ENCODE measurements at regions not wholly inside any gene's neighbourhood (a gene's known extent, or its start where the extent isn't known, plus 50 kb on each side); places are given as distances from the start of the nearest gene placed in this dataset.

DNA sequence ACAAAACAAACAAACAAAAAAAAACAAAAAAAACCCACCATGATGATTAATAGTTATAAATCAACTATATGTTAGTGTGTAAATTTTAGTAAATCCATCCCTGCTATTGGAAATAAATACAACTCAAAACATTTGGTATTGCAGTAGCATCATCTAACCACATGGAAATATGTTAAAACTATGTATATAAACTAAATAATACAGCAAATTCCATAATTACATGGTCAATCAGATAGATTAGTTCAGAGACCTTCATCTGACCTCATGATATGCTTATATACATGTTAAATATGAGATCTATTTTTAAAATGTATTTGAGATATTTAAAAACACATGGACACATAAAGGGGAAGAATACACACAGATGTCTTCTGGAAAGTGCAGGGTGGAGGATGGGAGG, 384.2 kb downstream of the TMX3 start:
- no peak for DNase-seq

- no peak for DNase-seq
Observed at GRCh38 chr18:68323921-68324320, 391.0 kb downstream of the TMX3 start.

GRCh38 chr18:68316636-68317035, 398.3 kb downstream of the TMX3 start:
- no peak for DNase-seq

GRCh38 chr18:68314403-68314802, 400.5 kb downstream of the TMX3 start:
- DNase-seq, result no peak

DNA sequence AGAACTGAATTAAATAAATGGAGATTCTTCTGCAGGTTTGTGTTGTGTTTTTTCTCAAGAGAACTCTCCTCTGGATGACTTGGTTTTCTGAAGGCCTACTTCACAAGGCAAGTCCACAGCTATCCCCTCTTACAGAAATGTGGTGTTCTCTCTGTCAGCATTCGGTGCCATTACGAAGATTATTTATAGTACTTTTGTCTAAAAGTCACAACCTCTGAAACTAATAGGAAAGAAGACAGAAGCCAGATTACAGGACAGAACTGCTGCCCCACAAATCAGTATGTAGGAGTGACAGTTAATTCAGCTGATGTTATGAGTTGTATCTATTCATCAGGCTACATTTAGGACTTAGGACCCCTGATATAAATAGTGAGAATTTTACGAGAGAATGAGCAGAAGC, 413.5 kb downstream of the TMX3 start:
- DNase-seq, result no peak

GRCh38 chr18:68299906-68300305, 415.0 kb downstream of the TMX3 start:
- DNase-seq, result no peak

- peak in 1 of 3 experiments; percentile 50 for DNase-seq
Observed at GRCh38 chr18:68298330-68298729, 416.6 kb downstream of the TMX3 start.

DNA sequence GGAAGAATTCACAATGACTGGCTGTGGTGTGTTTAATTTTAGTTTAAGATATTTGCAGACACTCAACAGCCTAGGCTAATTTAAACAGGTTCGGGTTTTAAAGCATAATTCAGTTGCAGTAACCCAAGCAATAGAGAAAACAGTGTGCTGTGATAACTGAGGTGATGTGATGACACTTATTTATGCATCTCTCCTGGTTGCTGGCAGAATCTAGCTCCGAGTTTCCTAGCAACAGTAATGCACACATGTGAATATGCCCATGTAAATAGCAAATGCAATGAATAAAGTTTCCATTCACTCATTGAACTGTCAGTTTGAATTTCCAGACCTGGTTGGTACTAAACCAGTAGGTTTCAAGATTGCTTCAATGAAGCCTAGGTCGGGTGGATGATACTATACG, 426.5 kb downstream of the TMX3 start:
- peak in 1 of 3 experiments; percentile 17 for DNase-seq

GRCh38 chr18:68284236-68284780, 430.6 kb downstream of the TMX3 start:
- peak in 1 of 3 experiments; percentile 28 for DNase-seq

- DNase-seq, result no peak
Observed at GRCh38 chr18:68283834-68284233, 431.1 kb downstream of the TMX3 start.

GRCh38 chr18:68282232-68282631, 432.7 kb downstream of the TMX3 start:
- DNase-seq, result no peak

DNA sequence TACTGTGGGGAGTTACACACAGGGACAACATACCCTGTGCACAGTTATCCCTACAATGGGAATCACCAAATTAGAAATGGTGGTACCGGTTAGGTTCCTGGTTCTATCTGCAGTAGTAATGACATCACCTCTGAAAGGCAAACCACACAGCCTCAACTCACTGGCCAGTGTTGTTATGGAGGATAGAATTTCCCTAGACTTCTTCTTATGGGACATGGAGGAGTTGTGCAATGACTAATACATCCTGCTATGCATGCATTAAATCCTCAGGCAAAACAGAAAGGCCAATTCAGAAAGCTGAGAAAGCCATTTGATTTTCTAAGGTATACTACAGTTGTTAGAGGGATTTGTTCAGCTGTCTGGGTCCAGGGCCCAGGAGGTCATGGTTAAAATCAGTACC, 439.3 kb downstream of the TMX3 start:
- no peak for DNase-seq

DNA sequence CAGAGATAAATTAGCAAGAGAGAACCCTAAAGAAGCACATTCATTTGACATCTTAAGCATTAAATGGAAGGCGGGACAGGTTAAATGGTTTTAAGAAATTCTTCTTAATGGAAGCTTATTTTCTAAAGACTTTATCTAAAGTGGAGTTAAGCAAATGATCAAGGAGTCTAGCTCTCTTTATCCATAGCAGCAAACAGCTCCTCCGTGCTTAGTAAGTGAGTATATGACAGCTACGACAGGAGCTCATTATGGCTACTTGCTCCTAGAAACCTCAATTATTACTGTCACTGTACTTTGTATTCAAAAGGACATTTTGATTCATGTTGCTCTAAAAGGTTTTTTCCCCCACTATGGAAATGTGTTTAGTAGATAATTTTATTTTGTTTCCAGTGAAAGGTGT, 444.9 kb downstream of the TMX3 start:
- DNase-seq, result peak in 1 of 3 experiments; percentile 25

DNA sequence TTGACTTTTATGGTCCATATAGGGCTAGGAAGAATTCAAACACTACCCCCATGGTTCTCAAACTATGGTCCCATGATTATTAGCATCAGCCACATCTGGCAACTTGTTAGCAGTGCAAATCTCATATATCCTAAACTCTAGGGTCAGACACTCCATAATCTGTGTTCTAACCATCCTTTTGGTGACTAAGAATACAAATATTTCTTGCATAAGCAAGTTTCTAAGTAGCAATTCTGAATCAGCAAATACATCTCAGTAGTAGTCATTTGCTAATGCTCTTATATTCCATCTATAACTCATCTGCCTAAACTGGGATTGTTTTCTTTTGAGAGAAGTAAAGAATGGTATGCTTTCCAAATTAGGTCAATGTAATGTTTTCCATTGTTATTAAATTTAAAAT, 447.3 kb downstream of the TMX3 start:
- DNase-seq, result no peak

GRCh38 chr18:68263481-68263880, 451.4 kb downstream of the TMX3 start:
- no peak for DNase-seq

DNA sequence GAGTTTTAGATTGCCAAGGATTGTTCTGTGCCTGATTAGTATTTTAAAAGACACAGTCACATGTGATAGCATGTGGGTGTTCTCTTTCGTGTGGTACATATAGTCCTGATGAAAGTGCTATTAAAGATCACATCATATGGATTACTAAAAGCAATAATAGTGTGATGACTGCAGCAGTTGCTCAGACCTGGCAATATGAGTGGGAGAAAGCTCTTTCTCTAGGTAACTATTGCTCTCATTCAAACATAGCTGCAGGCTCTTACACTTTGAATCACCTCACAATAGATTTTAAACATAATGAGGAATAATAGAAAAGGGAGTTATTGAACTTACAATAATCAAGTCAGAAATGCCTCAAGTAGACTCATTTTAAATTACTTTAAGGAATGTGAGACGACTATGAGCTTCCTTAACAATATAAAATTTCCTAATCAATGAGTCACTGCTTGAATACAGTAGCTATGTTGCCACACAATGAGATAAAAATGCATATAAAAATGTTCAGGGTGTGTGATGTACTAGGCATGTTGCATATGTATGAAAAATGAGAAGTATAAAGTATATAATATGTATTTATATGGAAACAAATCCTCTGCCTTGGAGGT, 452.1 kb downstream of the TMX3 start:
- DNase-seq, result no peak

DNA sequence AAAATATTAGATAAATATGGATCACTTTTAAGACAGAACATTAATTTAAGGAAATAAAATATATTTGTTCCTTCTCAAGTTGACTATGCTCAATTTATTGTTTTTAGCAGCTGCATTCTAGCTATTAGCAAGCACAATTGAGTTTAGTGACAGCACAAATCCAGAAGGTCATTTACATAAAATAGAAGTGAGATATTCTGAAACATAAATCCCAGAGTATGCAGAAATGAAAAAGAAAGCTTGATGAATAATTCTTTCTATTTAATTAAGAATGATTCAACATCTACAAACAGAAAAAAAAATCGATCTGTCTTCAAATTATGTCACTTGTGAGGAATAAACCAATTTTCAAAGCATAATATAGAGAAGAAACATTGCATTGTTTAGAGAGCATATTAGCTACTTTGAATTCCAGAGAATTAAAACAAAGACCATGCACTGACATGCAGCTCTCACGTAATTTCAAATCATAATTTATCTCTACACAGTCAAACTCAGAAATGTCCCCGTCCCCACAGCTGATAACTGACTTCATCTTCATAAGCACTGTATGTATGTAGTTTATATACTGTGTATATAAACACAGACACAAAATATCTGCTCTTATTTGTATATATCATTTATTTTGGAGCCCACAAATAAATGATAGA, 458.4 kb downstream of the TMX3 start:
- DNase-seq, result no peak

DNA sequence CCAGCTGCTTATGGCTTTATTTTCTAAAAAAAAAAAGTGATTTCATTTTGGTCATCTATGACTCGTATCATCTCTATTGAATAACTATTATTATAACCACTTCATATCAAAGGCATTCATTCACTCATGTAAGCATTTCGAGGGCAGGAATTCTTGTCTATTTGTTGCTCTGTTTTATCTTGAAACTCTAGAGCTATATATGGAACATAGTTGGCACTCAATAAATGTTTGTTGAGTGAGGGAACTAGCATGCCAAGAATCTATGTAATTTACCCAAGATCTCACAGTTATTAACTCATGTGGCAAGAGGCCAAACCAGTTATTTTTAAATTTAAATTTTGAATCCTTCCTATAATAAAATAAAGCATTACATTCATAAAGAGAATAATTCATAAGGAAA, 470.1 kb downstream of the TMX3 start:
- DNase-seq, result no peak

GRCh38 chr18:68241881-68242280, 473.0 kb downstream of the TMX3 start:
- DNase-seq, result no peak

DNA sequence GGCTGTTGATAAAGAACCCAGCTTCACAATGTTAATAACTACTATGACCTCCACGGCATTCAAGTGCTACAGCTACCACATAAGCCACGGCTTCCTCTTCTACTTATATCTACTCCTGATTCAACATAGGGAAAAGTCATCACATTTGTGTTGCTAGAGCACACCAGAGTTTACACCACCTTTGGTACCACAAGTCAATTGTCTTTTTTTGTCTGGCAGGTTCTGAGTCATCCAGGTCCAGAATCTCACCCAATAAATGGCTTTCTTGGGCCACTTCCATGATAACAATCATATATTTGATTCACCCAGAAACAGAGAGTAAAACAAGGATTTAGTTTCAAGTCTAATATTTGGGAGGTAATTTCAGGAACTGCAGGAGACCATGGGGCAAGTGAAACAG, 480.2 kb downstream of the TMX3 start:
- no peak for DNase-seq

DNA sequence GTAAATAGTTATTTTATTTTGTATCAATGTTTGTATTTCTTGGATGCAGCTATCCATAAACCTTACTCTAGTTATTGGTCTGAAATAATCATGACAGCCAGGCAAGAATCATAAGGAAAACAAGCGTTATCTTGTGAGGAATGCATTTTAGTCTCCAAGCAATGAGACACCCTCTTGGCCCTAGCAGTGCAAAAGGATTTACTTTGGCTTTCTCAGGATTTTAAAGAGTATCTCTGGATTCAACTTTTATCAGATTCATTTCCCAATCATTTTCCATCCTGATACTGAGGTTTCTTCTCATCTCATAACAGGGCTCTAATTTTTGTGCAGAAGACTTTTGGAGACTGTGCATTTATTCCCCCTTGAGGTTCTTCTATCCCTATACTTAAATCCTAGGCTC, 480.8 kb downstream of the TMX3 start:
- no peak for DNase-seq

GRCh38 chr18:68233018-68233417, 481.9 kb downstream of the TMX3 start:
- DNase-seq, result peak; percentile 60 to 94 (median 72)

DNA sequence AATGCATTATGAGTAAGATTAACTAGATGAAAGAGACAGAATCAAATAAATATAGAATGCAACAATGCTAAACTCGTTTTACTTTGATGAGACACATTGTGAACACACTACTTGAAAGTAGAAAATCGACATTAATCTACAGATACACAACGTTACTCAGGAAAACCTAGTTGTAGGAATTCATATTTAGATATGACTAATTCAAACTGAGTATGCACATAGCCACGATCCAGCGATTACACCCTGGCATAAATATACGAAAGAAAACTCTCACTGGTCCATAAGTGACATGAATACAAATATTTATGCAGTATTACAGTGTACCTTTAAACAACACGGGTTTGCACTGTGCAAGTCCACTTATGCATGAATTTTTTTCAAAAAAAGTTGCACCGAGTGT, 485.6 kb downstream of the TMX3 start:
- no peak for DNase-seq

- no peak for DNase-seq
Observed at GRCh38 chr18:68221111-68221724, 493.7 kb downstream of the TMX3 start.
